HG03558 (cell line): ENCODE measurements at regions not wholly inside any gene's neighbourhood (a gene's known extent, or its start where the extent isn't known, plus 50 kb on each side); places are given as distances from the start of the nearest gene placed in this dataset.

Experiments used
- ATAC-seq: cut with Tn5 transposase; IDR thresholded peaks from one replicate; pipeline ENCODE4 v1.9.1; 2021; ENCODE audit warnings: moderate number of reproducible peaks; ENCODE audit not compliant: unreplicated experiment; ENCODE audit errors: extremely low read depth

- no peak for ATAC-seq
Measured at GRCh38 chr5:21209409-21209808, 1221.4 kb upstream of the CDH18 start.

GRCh38 chr5:21199087-21199486 is 1211.1 kb upstream of the CDH18 start:
- no peak for ATAC-seq

- ATAC-seq, result no peak
Measured at GRCh38 chr5:21195145-21195544, 1207.1 kb upstream of the CDH18 start.

- no peak for ATAC-seq
Measured at GRCh38 chr5:21185536-21185935, 1197.5 kb upstream of the CDH18 start.

GRCh38 chr5:21184581-21184980 is 1196.6 kb upstream of the CDH18 start:
- no peak for ATAC-seq

GRCh38 chr5:21181609-21182125 is 1193.7 kb upstream of the CDH18 start:
- no peak for ATAC-seq

GRCh38 chr5:21173526-21173925 is 1185.5 kb upstream of the CDH18 start:
- ATAC-seq, result no peak

- no peak for ATAC-seq
Measured at GRCh38 chr5:21173036-21173435, 1185.0 kb upstream of the CDH18 start.

- no peak for ATAC-seq
Measured at GRCh38 chr5:21171038-21171437, 1183.0 kb upstream of the CDH18 start.

GRCh38 chr5:21168557-21168956 is 1180.6 kb upstream of the CDH18 start:
- ATAC-seq, result no peak

- ATAC-seq, result no peak
Measured at GRCh38 chr5:21165344-21165743, 1177.3 kb upstream of the CDH18 start.

GRCh38 chr5:21164425-21164824 is 1176.4 kb upstream of the CDH18 start:
- no peak for ATAC-seq

- no peak for ATAC-seq
Measured at GRCh38 chr5:21159510-21160059, 1171.6 kb upstream of the CDH18 start.

- no peak for ATAC-seq
Measured at GRCh38 chr5:21154526-21154925, 1166.5 kb upstream of the CDH18 start.

GRCh38 chr5:21152611-21153010 is 1164.6 kb upstream of the CDH18 start:
- no peak for ATAC-seq

GRCh38 chr5:21145376-21145775 is 1157.4 kb upstream of the CDH18 start:
- ATAC-seq, result no peak

- no peak for ATAC-seq
Measured at GRCh38 chr5:21143686-21144085, 1155.7 kb upstream of the CDH18 start.

- ATAC-seq, result no peak
Measured at GRCh38 chr5:21142791-21143190, 1154.8 kb upstream of the CDH18 start.

GRCh38 chr5:21140987-21141386 is 1153.0 kb upstream of the CDH18 start:
- no peak for ATAC-seq

- ATAC-seq, result no peak
Measured at GRCh38 chr5:21126236-21126635, 1138.2 kb upstream of the CDH18 start.

GRCh38 chr5:21125238-21125983 is 1137.4 kb upstream of the CDH18 start:
- ATAC-seq, result no peak

GRCh38 chr5:21121213-21121612 is 1133.2 kb upstream of the CDH18 start:
- no peak for ATAC-seq
